ENCODE measurements at regions not wholly inside any gene's neighbourhood (a gene's known extent, or its start where the extent isn't known, plus 50 kb on each side); places are given as distances from the start of the nearest gene placed in this dataset.

DNA sequence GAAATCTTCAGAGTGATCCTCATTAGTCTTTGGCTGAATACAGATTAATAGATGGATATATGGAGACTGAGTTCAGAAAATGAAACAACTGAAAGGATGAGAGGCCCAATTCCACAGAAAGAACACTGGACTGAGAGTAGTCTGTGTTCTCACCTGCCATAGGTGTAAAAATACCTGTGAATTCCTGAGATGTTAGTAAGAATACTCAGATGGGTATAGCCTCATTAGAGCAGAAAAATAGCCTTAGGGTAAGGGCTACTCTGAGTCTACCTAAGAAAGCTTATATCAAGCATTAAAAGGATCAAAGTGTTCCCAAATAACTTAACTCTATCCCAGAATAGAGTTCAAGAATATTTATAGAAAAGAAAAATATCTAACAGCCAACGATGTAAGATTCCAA is 1510.3 kb upstream of the SEL1L start:
- TF ChIP-seq POLR2A (IDR thresholded peaks at IDR 0.05; ENCODE audit: low read depth, low read length), result no peak
- no peak for TF ChIP-seq POLR2AphosphoS5 (IDR thresholded peaks at IDR 0.05; ENCODE audit: low read depth, low read length)
- TF ChIP-seq TAF1 (IDR thresholded peaks at IDR 0.05; ENCODE audit: borderline replicate concordance, low read depth, low read length), result no peak
